ENCODE measurements at regions not wholly inside any gene's neighbourhood (a gene's known extent, or its start where the extent isn't known, plus 50 kb on each side); places are given as distances from the start of the nearest gene placed in this dataset.
A peak's percentile ranks its signal among the peaks of the same experiment; 100 is the strongest.

- TF ChIP-seq ZNF785 (CRISPR knock-in tag; IDR thresholded peaks at IDR 0.05) (no peak), HSF4 (CRISPR knock-in tag; IDR thresholded peaks at IDR 0.05; ENCODE audit: borderline replicate concordance) (no peak), TFAM (CRISPR knock-in tag; conservative IDR thresholded peaks at IDR 0.05) (no peak), ZNF586 (CRISPR knock-in tag; conservative IDR thresholded peaks at IDR 0.05) (no peak), DEAF1 (CRISPR knock-in tag; IDR thresholded peaks at IDR 0.05) (no peak), PHF21A (IDR thresholded peaks at IDR 0.05; ENCODE audit: borderline replicate concordance, low read depth) (no peak), KLF6 (CRISPR knock-in tag; IDR thresholded peaks at IDR 0.05; ENCODE audit: borderline replicate concordance) (no peak), EP400 (IDR thresholded peaks at IDR 0.05) (peak; percentile 88), TAF9B (IDR thresholded peaks at IDR 0.05; ENCODE audit: partially characterized antibody) (peak; percentile 97), DIDO1 (tag; IDR thresholded peaks at IDR 0.05; ENCODE audit: low read depth) (no peak), MAZ (CRISPR knock-in tag; conservative IDR thresholded peaks at IDR 0.05 in 1 of 2, IDR thresholded peaks at IDR 0.05 in 1 of 2) (0 out of 4 replicates have a peak, but pooled peaks of 1 of the 2 experiments have one; percentile 34), ZNF175 (CRISPR knock-in tag; IDR thresholded peaks at IDR 0.05; ENCODE audit: low read depth) (no peak), MEIS2 (IDR thresholded peaks at IDR 0.05; ENCODE audit: partially characterized antibody) (peak; percentile 39), HNRNPLL (IDR thresholded peaks at IDR 0.05; ENCODE audit: low read depth, low read length, poor library complexity, severe bottlenecking) (peak; percentile 23), SMAD4 (CRISPR knock-in tag; conservative IDR thresholded peaks at IDR 0.05) (no peak), MCM2 (IDR thresholded peaks at IDR 0.05; ENCODE audit: low read depth) (no peak), CTCFL (IDR thresholded peaks at IDR 0.05; ENCODE audit: borderline replicate concordance, insufficient read depth, low read depth, low read length, poor library complexity, severe bottlenecking) (no peak), PTTG1 (tag; IDR thresholded peaks at IDR 0.05; ENCODE audit: low read depth) (no peak)
- TF ChIP-seq, protein P1, sequence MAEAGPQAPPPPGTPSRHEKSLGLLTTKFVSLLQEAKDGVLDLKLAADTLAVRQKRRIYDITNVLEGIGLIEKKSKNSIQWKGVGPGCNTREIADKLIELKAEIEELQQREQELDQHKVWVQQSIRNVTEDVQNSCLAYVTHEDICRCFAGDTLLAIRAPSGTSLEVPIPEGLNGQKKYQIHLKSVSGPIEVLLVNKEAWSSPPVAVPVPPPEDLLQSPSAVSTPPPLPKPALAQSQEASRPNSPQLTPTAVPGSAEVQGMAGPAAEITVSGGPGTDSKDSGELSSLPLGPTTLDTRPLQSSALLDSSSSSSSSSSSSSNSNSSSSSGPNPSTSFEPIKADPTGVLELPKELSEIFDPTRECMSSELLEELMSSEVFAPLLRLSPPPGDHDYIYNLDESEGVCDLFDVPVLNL (CRISPR knock-in tag; IDR thresholded peaks at IDR 0.05; ENCODE audit: low read depth): no peak
- TF ChIP-seq, protein P2, sequence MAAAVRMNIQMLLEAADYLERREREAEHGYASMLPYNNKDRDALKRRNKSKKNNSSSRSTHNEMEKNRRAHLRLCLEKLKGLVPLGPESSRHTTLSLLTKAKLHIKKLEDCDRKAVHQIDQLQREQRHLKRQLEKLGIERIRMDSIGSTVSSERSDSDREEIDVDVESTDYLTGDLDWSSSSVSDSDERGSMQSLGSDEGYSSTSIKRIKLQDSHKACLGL (CRISPR knock-in tag; IDR thresholded peaks at IDR 0.05; ENCODE audit: borderline replicate concordance, poor library complexity, severe bottlenecking): no peak
- TF ChIP-seq, protein P3, sequence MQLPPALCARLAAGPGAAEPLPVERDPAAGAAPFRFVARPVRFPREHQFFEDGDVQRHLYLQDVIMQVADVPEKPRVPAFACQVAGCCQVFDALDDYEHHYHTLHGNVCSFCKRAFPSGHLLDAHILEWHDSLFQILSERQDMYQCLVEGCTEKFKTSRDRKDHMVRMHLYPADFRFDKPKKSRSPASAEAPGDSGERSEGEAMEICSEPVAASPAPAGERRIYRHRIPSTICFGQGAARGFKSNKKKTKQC (CRISPR knock-in tag; IDR thresholded peaks at IDR 0.05): peak; percentile 32; the same call in 1 of the 2 replicates
These were observed 730.6 kb upstream of the VSTM2A start (continued) for GRCh38 chr7:53811555-53812079.
